ENCODE measurements at regions not wholly inside any gene's neighbourhood (a gene's known extent, or its start where the extent isn't known, plus 50 kb on each side); places are given as distances from the start of the nearest gene placed in this dataset.

GRCh38 chr2:144048631-144049060, 471.3 kb downstream of the ZEB2 start:
- no peak for DNase-seq (ENCODE audit: low read depth, low spot score)
- no peak overlapping the region for H3K27ac ChIP-seq (ENCODE audit: low read depth, low read length)
- H3K9me3 ChIP-seq (ENCODE audit: control insufficient read depth, insufficient read depth, low read length) = no peaks in the 10 kb centered on the region
- CTCF ChIA-PET = no interaction called here
- H3K27me3 ChIP-seq (ENCODE audit: control insufficient read depth, insufficient read depth, low read length) = no peaks in the 10 kb centered on the region
- no peak overlapping the region for H3K4me3 ChIP-seq (ENCODE audit: low read depth, low read length)
- no peak for TF ChIP-seq CTCF (IDR thresholded peaks at IDR 0.05; ENCODE audit: low read depth, low read length)
- POLR2A ChIA-PET = interaction anchor here (0.7 kb wide), 1 partner anchor 117 kb away, joined by 3 read pairs; no protein-coding TSS in a partner anchor

GRCh38 chr2:144042751-144043150, 477.2 kb downstream of the ZEB2 start:
- no peak for DNase-seq (ENCODE audit: low read depth, low spot score)
- no peak for TF ChIP-seq CTCF (IDR thresholded peaks at IDR 0.05; ENCODE audit: low read depth, low read length)
- ChIA-PET POLR2A (no interaction called here), CTCF (no interaction called here)
- Histone ChIP-seq H3K27me3 (ENCODE audit: control insufficient read depth, insufficient read depth, low read length) (no peaks in the 10 kb centered on the region), H3K9me3 (ENCODE audit: control insufficient read depth, insufficient read depth, low read length) (no peaks in the 10 kb centered on the region), H3K27ac (ENCODE audit: low read depth, low read length) (no peak overlapping the region), H3K4me3 (ENCODE audit: low read depth, low read length) (no peak overlapping the region)

- CTCF ChIA-PET = no interaction called here
- POLR2A ChIA-PET = no interaction called here
- TF ChIP-seq CTCF (IDR thresholded peaks at IDR 0.05; ENCODE audit: low read depth, low read length) = no peak
- Histone ChIP-seq H3K27me3 (ENCODE audit: control insufficient read depth, insufficient read depth, low read length) (no peaks in the 10 kb centered on the region), H3K9me3 (ENCODE audit: control insufficient read depth, insufficient read depth, low read length) (no peaks in the 10 kb centered on the region), H3K27ac (ENCODE audit: low read depth, low read length) (no peak overlapping the region), H3K4me3 (ENCODE audit: low read depth, low read length) (no peak overlapping the region)
- no peak for DNase-seq (ENCODE audit: low read depth, low spot score)
These were observed 478.3 kb downstream of the ZEB2 start for GRCh38 chr2:144041612-144042011.

- POLR2A ChIA-PET = no interaction called here
- H3K27me3 ChIP-seq (ENCODE audit: control insufficient read depth, insufficient read depth, low read length) = no peaks in the 10 kb centered on the region
- H3K4me3 ChIP-seq (ENCODE audit: low read depth, low read length) = no peak overlapping the region
- H3K27ac ChIP-seq (ENCODE audit: low read depth, low read length) = no peak overlapping the region
- CTCF ChIA-PET = no interaction called here
- DNase-seq (ENCODE audit: low read depth, low spot score) = no peak
- H3K9me3 ChIP-seq (ENCODE audit: control insufficient read depth, insufficient read depth, low read length) = no peaks in the 10 kb centered on the region
- TF ChIP-seq CTCF (IDR thresholded peaks at IDR 0.05; ENCODE audit: low read depth, low read length) = no peak
These were observed 479.1 kb downstream of the ZEB2 start for GRCh38 chr2:144040834-144041233.

GRCh38 chr2:144032566-144032965, 487.4 kb downstream of the ZEB2 start:
- POLR2A ChIA-PET = no interaction called here
- no peak overlapping the region for H3K4me3 ChIP-seq (ENCODE audit: low read depth, low read length)
- CTCF ChIA-PET = interaction anchor here (0.6 kb wide), 1 partner anchor 719 kb away, joined by 3 read pairs; no protein-coding TSS in a partner anchor
- no peak for DNase-seq (ENCODE audit: low read depth, low spot score)
- H3K27me3 ChIP-seq (ENCODE audit: control insufficient read depth, insufficient read depth, low read length) = no peaks in the 10 kb centered on the region
- no peaks in the 10 kb centered on the region for H3K9me3 ChIP-seq (ENCODE audit: control insufficient read depth, insufficient read depth, low read length)
- no peak overlapping the region for H3K27ac ChIP-seq (ENCODE audit: low read depth, low read length)
- no peak for TF ChIP-seq CTCF (IDR thresholded peaks at IDR 0.05; ENCODE audit: low read depth, low read length)
